ENCODE measurements at regions not wholly inside any gene's neighbourhood (a gene's known extent, or its start where the extent isn't known, plus 50 kb on each side); places are given as distances from the start of the nearest gene placed in this dataset.

DNA sequence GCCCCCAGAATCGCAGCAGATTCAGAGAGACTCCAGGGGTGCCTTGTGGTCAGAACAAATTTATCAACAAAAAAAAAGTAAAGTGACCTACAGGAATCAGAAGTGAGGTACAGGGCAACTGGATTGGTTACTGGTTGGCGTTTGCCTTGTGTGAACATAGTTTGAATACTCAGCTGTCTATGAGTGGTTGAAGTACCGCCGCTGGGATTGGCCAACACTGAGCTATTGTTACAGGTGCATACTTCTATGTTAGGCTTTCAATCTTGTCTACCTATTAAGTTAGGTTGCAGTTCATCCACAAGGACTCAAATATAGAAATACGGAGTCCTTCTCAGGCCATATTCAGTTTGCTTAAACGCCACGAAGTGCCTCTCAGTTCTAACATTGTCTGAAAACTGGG lies 993.5 kb upstream of the PRKX start:
- TF ChIP-seq EZH2phosphoT487 (IDR thresholded peaks at IDR 0.05; ENCODE audit: borderline replicate concordance, low read length): no peak
- TF ChIP-seq EZH2 (IDR thresholded peaks at IDR 0.05; ENCODE audit: low read length, unreplicated experiment): no peak
- TF ChIP-seq, protein P1, sequence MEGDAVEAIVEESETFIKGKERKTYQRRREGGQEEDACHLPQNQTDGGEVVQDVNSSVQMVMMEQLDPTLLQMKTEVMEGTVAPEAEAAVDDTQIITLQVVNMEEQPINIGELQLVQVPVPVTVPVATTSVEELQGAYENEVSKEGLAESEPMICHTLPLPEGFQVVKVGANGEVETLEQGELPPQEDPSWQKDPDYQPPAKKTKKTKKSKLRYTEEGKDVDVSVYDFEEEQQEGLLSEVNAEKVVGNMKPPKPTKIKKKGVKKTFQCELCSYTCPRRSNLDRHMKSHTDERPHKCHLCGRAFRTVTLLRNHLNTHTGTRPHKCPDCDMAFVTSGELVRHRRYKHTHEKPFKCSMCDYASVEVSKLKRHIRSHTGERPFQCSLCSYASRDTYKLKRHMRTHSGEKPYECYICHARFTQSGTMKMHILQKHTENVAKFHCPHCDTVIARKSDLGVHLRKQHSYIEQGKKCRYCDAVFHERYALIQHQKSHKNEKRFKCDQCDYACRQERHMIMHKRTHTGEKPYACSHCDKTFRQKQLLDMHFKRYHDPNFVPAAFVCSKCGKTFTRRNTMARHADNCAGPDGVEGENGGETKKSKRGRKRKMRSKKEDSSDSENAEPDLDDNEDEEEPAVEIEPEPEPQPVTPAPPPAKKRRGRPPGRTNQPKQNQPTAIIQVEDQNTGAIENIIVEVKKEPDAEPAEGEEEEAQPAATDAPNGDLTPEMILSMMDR (conservative IDR thresholded peaks at IDR 0.05; ENCODE audit: low read depth, low read length): no peak
- H2AFZ ChIP-seq (ENCODE audit: low read length): no peak overlapping the region
- H3F3A ChIP-seq (ENCODE audit: low read length, unreplicated experiment): no peaks in the 10 kb centered on the region
- no peaks in the 10 kb centered on the region for H3K9me3 ChIP-seq (ENCODE audit: low read length)
- H3K4me2 ChIP-seq (ENCODE audit: low read length): no peak overlapping the region
- DNase-seq (no peak), ATAC-seq (no peak)
- ChIA-PET CTCF (no interaction called here), POLR2A (ENCODE audit: unreplicated experiment) (no interaction called here)
- intact Hi-C loops (cut with micrococcal nuclease): no loop called here
- no peaks in the 10 kb centered on the region for H3K4me1 ChIP-seq (ENCODE audit: insufficient read depth, low read length)
- H3K9me2 ChIP-seq (replicated peaks; ENCODE audit: low read length): no peaks in the 10 kb centered on the region
- no peaks in the 10 kb centered on the region for H3K36me3 ChIP-seq (ENCODE audit: low read depth, low read length)
- H4K20me1 ChIP-seq (ENCODE audit: low read length): no peaks in the 10 kb centered on the region
- no peak overlapping the region for H3K27ac ChIP-seq (ENCODE audit: low read length)
- H3K27me3 ChIP-seq (ENCODE audit: low read length): no peaks in the 10 kb centered on the region
- no peaks in the 10 kb centered on the region for H3K79me2 ChIP-seq (ENCODE audit: low read length)
- no TSS peak for BruUV-seq (replicated peaks)
- no peak overlapping the region for H3K9ac ChIP-seq (ENCODE audit: low read length)
- no peak overlapping the region for H3K4me3 ChIP-seq (ENCODE audit: low read length)

DNA sequence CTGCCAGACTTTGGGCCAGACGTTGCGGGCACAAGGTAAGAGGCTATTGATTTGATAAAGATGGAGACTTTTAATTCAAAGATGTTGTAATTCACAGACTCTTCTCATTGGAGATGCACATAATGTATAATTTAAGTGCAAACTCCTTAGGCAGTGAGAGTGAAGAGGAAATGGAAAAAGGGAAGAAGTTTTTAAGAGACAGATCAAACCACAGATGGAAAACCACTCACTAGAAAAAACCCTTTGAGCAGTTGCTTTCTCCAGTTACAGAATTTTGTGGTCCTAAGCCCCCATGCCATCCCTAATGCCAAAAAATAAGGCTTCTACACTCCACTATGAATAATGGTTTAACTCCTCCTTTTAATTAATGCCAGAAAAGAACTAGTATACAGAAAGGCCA lies 977.1 kb upstream of the PRKX start:
- DNase-seq (no peak), ATAC-seq (no peak)
- Histone ChIP-seq H3K9ac (ENCODE audit: low read length) (no peak overlapping the region), H3K36me3 (ENCODE audit: low read depth, low read length) (no peaks in the 10 kb centered on the region), H3K27ac (ENCODE audit: low read length) (no peak overlapping the region), H3K9me3 (ENCODE audit: low read length) (no peaks in the 10 kb centered on the region), H3F3A (ENCODE audit: low read length, unreplicated experiment) (no peaks in the 10 kb centered on the region), H4K20me1 (ENCODE audit: low read length) (no peaks in the 10 kb centered on the region), H2AFZ (ENCODE audit: low read length) (no peak overlapping the region), H3K4me1 (ENCODE audit: insufficient read depth, low read length) (no peaks in the 10 kb centered on the region), H3K9me2 (replicated peaks; ENCODE audit: low read length) (no peaks in the 10 kb centered on the region), H3K4me2 (ENCODE audit: low read length) (no peak overlapping the region), H3K79me2 (ENCODE audit: low read length) (no peaks in the 10 kb centered on the region), H3K27me3 (ENCODE audit: low read length) (no peaks in the 10 kb centered on the region), H3K4me3 (ENCODE audit: low read length) (no peak overlapping the region)
- TF ChIP-seq, protein P1 (conservative IDR thresholded peaks at IDR 0.05; ENCODE audit: low read depth, low read length): no peak
- TF ChIP-seq EZH2phosphoT487 (IDR thresholded peaks at IDR 0.05; ENCODE audit: borderline replicate concordance, low read length): no peak
- TF ChIP-seq EZH2 (IDR thresholded peaks at IDR 0.05; ENCODE audit: low read length, unreplicated experiment): no peak
- no TSS peak for BruUV-seq (replicated peaks)
- CTCF ChIA-PET: no interaction called here
- intact Hi-C loops (cut with micrococcal nuclease): no loop called here
- POLR2A ChIA-PET (ENCODE audit: unreplicated experiment): no interaction called here

DNA sequence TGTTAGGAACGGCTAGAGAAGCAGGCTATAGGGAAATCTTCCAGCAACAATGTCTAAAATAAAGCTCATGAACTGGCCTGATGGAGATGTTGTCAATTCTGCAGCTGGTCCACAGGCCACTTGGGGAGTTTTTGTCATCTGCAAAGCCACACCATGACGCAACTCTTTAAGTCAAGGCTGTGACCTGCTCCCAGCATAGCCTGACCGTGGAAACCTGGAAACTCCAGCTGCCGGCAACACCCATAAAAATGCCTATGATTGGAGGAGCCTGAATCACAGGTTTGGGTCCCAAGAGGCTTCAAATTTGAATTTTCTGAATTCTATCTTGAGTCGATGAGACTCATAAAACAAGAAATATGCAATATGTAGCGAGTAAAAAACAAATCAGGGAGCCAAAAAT lies 969.2 kb upstream of the PRKX start:
- TF ChIP-seq EZH2phosphoT487 (IDR thresholded peaks at IDR 0.05; ENCODE audit: borderline replicate concordance, low read length) (no peak), EZH2 (IDR thresholded peaks at IDR 0.05; ENCODE audit: low read length, unreplicated experiment) (no peak)
- TF ChIP-seq, protein P1 (conservative IDR thresholded peaks at IDR 0.05; ENCODE audit: low read depth, low read length): no peak
- Histone ChIP-seq H3K9me3 (ENCODE audit: low read length) (no peaks in the 10 kb centered on the region), H3K27me3 (ENCODE audit: low read length) (no peaks in the 10 kb centered on the region), H3K27ac (ENCODE audit: low read length) (no peak overlapping the region), H3K79me2 (ENCODE audit: low read length) (no peaks in the 10 kb centered on the region), H3K4me1 (ENCODE audit: insufficient read depth, low read length) (no peaks in the 10 kb centered on the region), H3K4me2 (ENCODE audit: low read length) (no peak overlapping the region), H2AFZ (ENCODE audit: low read length) (no peak overlapping the region), H3K4me3 (ENCODE audit: low read length) (no peak overlapping the region), H4K20me1 (ENCODE audit: low read length) (no peaks in the 10 kb centered on the region), H3F3A (ENCODE audit: low read length, unreplicated experiment) (no peaks in the 10 kb centered on the region), H3K36me3 (ENCODE audit: low read depth, low read length) (no peaks in the 10 kb centered on the region), H3K9ac (ENCODE audit: low read length) (no peak overlapping the region), H3K9me2 (replicated peaks; ENCODE audit: low read length) (no peaks in the 10 kb centered on the region)
- DNase-seq: no peak
- intact Hi-C loops (cut with micrococcal nuclease): no loop called here
- ATAC-seq: no peak
- ChIA-PET CTCF (no interaction called here), POLR2A (ENCODE audit: unreplicated experiment) (no interaction called here)
- BruUV-seq (replicated peaks): no TSS peak
